H9 (cell line): ENCODE measurements at regions not wholly inside any gene's neighbourhood (a gene's known extent, or its start where the extent isn't known, plus 50 kb on each side); places are given as distances from the start of the nearest gene placed in this dataset.

Experiments
- DNase-seq: peaks from one replicate; pipeline ENCODE4 v3.0.0-alpha.2; 2017
- H2AFZ ChIP-seq: one replicate; pipeline ENCODE4 v1.6.1; 2013; ENCODE audit warnings: mild to moderate bottlenecking, low read length, control low read depth, moderate library complexity
- H2AK5ac ChIP-seq: 2 replicates; pipeline ENCODE4 v1.6.1; 2013; ENCODE audit warnings: low read length, control low read depth, mixed read lengths; ENCODE audit not compliant: insufficient read length
- H2BK120ac ChIP-seq: one replicate; pipeline ENCODE4 v1.6.1; 2013; ENCODE audit warnings: low read depth, mild to moderate bottlenecking, low read length, control low read depth, inconsistent platforms; ENCODE audit not compliant: poor library complexity, severe bottlenecking
- H2BK12ac ChIP-seq: 2 replicates; pipeline ENCODE4 v1.6.1; 2013; ENCODE audit warnings: low read length, control low read depth, mixed read lengths, low read depth; ENCODE audit not compliant: insufficient read length
- H2BK15ac ChIP-seq: 2 replicates; pipeline ENCODE4 v1.6.1; 2013; ENCODE audit warnings: low read depth, low read length, control low read depth
- H2BK20ac ChIP-seq: one replicate; pipeline ENCODE4 v1.6.1; 2013; ENCODE audit warnings: low read depth, mild to moderate bottlenecking, low read length, control low read depth, inconsistent platforms; ENCODE audit not compliant: poor library complexity, severe bottlenecking
- H2BK5ac ChIP-seq: 2 replicates; pipeline ENCODE4 v1.6.1; 2013; ENCODE audit warnings: low read length, control low read depth, mixed read lengths; ENCODE audit not compliant: insufficient read length
- H3K14ac ChIP-seq: 2 replicates; pipeline ENCODE4 v1.6.1; 2013; ENCODE audit warnings: low read length, control low read depth; ENCODE audit not compliant: insufficient read depth
- H3K18ac ChIP-seq: 2 replicates; pipeline ENCODE4 v1.6.1; 2013; ENCODE audit warnings: low read depth, mild to moderate bottlenecking, mixed read lengths, low read length, control low read depth; ENCODE audit not compliant: insufficient read length
- H3K23ac ChIP-seq: 2 replicates; pipeline ENCODE4 v1.6.1; 2013; ENCODE audit warnings: low read length, control low read depth, mixed read lengths, low read depth; ENCODE audit not compliant: insufficient read length
- H3K23me2 ChIP-seq: 2 replicates; pipeline ENCODE4 v1.6.1; 2013; ENCODE audit warnings: low read depth, mild to moderate bottlenecking, mixed read lengths, low read length, control low read depth; ENCODE audit not compliant: insufficient read length, poor library complexity, severe bottlenecking
- H3K27ac ChIP-seq: 2 replicates; pipeline ENCODE4 v1.5.1; 2013; ENCODE audit warnings: low read length, control low read depth, mixed read lengths, low read depth; ENCODE audit not compliant: insufficient read length
- H3K27me3 ChIP-seq: 2 replicates; pipeline ENCODE4 v1.6.1; 2013; ENCODE audit warnings: low read length, control low read depth, inconsistent platforms; ENCODE audit not compliant: insufficient read depth
- H3K4ac ChIP-seq: 2 replicates; pipeline ENCODE4 v1.6.1; 2013; ENCODE audit warnings: low read depth, mild to moderate bottlenecking, control low read depth, inconsistent platforms, low read length, moderate library complexity
- H3K4me1 ChIP-seq: 2 replicates; pipeline ENCODE4 v1.6.1; 2013; ENCODE audit warnings: low read length, control low read depth, inconsistent platforms; ENCODE audit not compliant: insufficient read depth
- H3K4me2 ChIP-seq: 2 replicates; pipeline ENCODE4 v1.6.1; 2013; ENCODE audit warnings: low read length, control low read depth, mixed read lengths; ENCODE audit not compliant: insufficient read length, insufficient read depth
- H3K56ac ChIP-seq: 2 replicates; pipeline ENCODE4 v1.6.1; 2013; ENCODE audit warnings: low read depth, mild to moderate bottlenecking, mixed read lengths, low read length, control low read depth; ENCODE audit not compliant: insufficient read length
- H3K79me1 ChIP-seq: 2 replicates; pipeline ENCODE4 v1.6.1; 2013; ENCODE audit warnings: low read depth, mild to moderate bottlenecking, moderate library complexity, low read length, control low read depth, inconsistent platforms; ENCODE audit not compliant: insufficient read depth, poor library complexity, severe bottlenecking
- H3K79me2 ChIP-seq: 2 replicates; pipeline ENCODE4 v1.6.1; 2013; ENCODE audit warnings: low read length, control low read depth, inconsistent platforms; ENCODE audit not compliant: insufficient read depth
- H3K9ac ChIP-seq: 2 replicates; pipeline ENCODE4 v1.6.1; 2013; ENCODE audit warnings: low read length, control low read depth, mixed read lengths; ENCODE audit not compliant: insufficient read length; ENCODE audit errors: extremely low read depth
- H3K9me3 ChIP-seq: one replicate; pipeline ENCODE4 v1.6.1; 2013; ENCODE audit warnings: low read depth, low read length, inconsistent platforms; ENCODE audit not compliant: control insufficient read depth
- H3T11ph ChIP-seq: one replicate; pipeline ENCODE4 v1.6.1; 2013; ENCODE audit warnings: mild to moderate bottlenecking, low read length, control low read depth, inconsistent platforms
- H4K20me1 ChIP-seq: one replicate; pipeline ENCODE4 v1.6.1; 2013; ENCODE audit not compliant: control insufficient read depth, insufficient read length, insufficient read depth
- H4K5ac ChIP-seq: 2 replicates; pipeline ENCODE4 v1.6.1; 2013; ENCODE audit warnings: low read depth, mild to moderate bottlenecking, mixed read lengths, low read length, control low read depth; ENCODE audit not compliant: insufficient read length
- H4K8ac ChIP-seq: replicated peaks from 2 replicates; pipeline ENCODE4 v1.6.1; 2013; ENCODE audit warnings: low read length, control low read depth, mixed read lengths, low read depth; ENCODE audit not compliant: insufficient read length
- H4K91ac ChIP-seq: 2 replicates; pipeline ENCODE4 v1.6.1; 2013; ENCODE audit warnings: low read depth, mild to moderate bottlenecking, moderate library complexity, mixed read lengths, low read length, control low read depth; ENCODE audit not compliant: insufficient read length
- H3K27ac Mint-ChIP-seq, 3 experiments: 2 replicates in 2 of 3; 3 replicates in 1 of 3; pipeline ENCODE4 v1.8.0; 2020 to 2021; ENCODE audit warnings: mixed read lengths in 3 of 3, mild to moderate bottlenecking in 1 of 3, moderate library complexity in 1 of 3
- H3K27me3 Mint-ChIP-seq: 2 replicates; pipeline ENCODE4 v1.8.0; 2021; ENCODE audit warnings: low read depth, mild to moderate bottlenecking, moderate library complexity, mixed read lengths
- H3K36me3 Mint-ChIP-seq, 3 experiments: 2 replicates in 2 of 3; 3 replicates in 1 of 3; pipeline ENCODE4 v1.8.0; 2020 to 2021; ENCODE audit warnings: low read depth in 3 of 3, mixed read lengths in 3 of 3; ENCODE audit not compliant: insufficient read depth in 1 of 3
- H3K4me1 Mint-ChIP-seq, 2 experiments: 2 replicates each; pipeline ENCODE4 v1.8.0; 2020; ENCODE audit warnings: mixed read lengths in 2 of 2
- H3K4me3 Mint-ChIP-seq, 2 experiments: 2 replicates in 1 of 2; 3 replicates in 1 of 2; pipeline ENCODE4 v1.8.0; 2020 to 2021; ENCODE audit warnings: mild to moderate bottlenecking in 2 of 2, mixed read lengths in 2 of 2, moderate library complexity in 1 of 2
- H3K9me3 Mint-ChIP-seq, 2 experiments: 2 replicates in 1 of 2; 3 replicates in 1 of 2; pipeline ENCODE4 v1.8.0; 2020; ENCODE audit warnings: mild to moderate bottlenecking in 2 of 2, mixed read lengths in 2 of 2, moderate library complexity in 1 of 2
- CTCF ChIP-seq: fragments of 200-600 bp; sonication (generic); conservative IDR thresholded peaks from 3 replicates; pipeline ENCODE4 v1.8.0; 2021; ENCODE audit warnings: antibody characterized with exemption, mild to moderate bottlenecking
- WGBS: extraction: QIAGEN DNeasy Blood & Tissue Kit; methylation state at CpG from one replicate; pipeline ENCODE4 v1.1.7; 2013; ENCODE audit warnings: missing lambda C conversion rate, low lambda C conversion rate, mixed read lengths; ENCODE audit not compliant: insufficient read length; ENCODE audit errors: extremely low coverage; 5-methylcytosine and 5-hydroxymethylcytosine counted together

- Histone ChIP-seq H2BK15ac (no peak overlapping the region), H3K23me2 (no peaks in the 10 kb centered on the region), H3K79me2 (no peaks in the 10 kb centered on the region), H3K9ac (no peak overlapping the region), H2BK5ac (no peak overlapping the region), H3K27me3 (no peaks in the 10 kb centered on the region), H3K4me2 (no peak overlapping the region), H4K91ac (no peak overlapping the region), H2BK120ac (no peak overlapping the region), H4K8ac (no peak overlapping the region), H3K4me1 (no peaks in the 10 kb centered on the region), H3K56ac (no peak overlapping the region), H2AFZ (no peak overlapping the region), H3K14ac (no peak overlapping the region), H3K18ac (no peak overlapping the region), H4K20me1 (no peaks in the 10 kb centered on the region), H3K23ac (no peak overlapping the region), H3K79me1 (no peaks in the 10 kb centered on the region), H3K9me3 (no peaks in the 10 kb centered on the region), H2BK12ac (no peak overlapping the region), H2BK20ac (no peak overlapping the region), H2AK5ac (no peak overlapping the region), H3K27ac (no peak overlapping the region), H4K5ac (no peak overlapping the region), H3K4ac (no peak overlapping the region), H3T11ph (no peak overlapping the region)
- WGBS: no CpG with 5 or more reads among the region's 1 CpG
- no peak overlapping the region for H3K4me3 Mint-ChIP-seq
- no peak for DNase-seq
- H3K4me1 Mint-ChIP-seq: peaks cover 8% of the 10 kb centered on the region in 2 experiments
- peaks cover 3 to 6% of the 10 kb centered on the region in 2 experiments; a peak in 2 of 5 replicates for H3K9me3 Mint-ChIP-seq
- H3K27ac Mint-ChIP-seq: no peak overlapping the region
- H3K36me3 Mint-ChIP-seq: no peaks in the 10 kb centered on the region; a peak in 1 of 7 replicates
- no peak for TF ChIP-seq CTCF
- no peaks in the 10 kb centered on the region for H3K27me3 Mint-ChIP-seq
These were observed 485.9 kb upstream of the GOT2 start for GRCh38 chr16:59220011-59220410.
